AG04449 (cell line): ENCODE measurements at regions not wholly inside any gene's neighbourhood (a gene's known extent, or its start where the extent isn't known, plus 50 kb on each side); places are given as distances from the start of the nearest gene placed in this dataset.

Experiments
- CTCF ChIA-PET: fragments of 350-600 bp; formaldehyde crosslinking; extraction: SDS; loops from one replicate; lab custom pipeline; 2021; ENCODE audit warnings: antibody characterized with exemption; lab: Yijun Ruan, JAX
- POLR2A ChIA-PET: fragments of 400-600, 350-600 bp; formaldehyde crosslinking; extraction: SDS; loops from one replicate; lab custom pipeline; 2020; ENCODE audit warnings: antibody characterized with exemption, inconsistent platforms; lab: Yijun Ruan, JAX
- DNase-seq: peaks from one replicate; pipeline ENCODE4 v3.0.0-alpha.2; 2010; ENCODE audit warnings: low read depth, low spot score
- H3K4me3 ChIP-seq: 2 replicates; pipeline ENCODE4 v1.5.1; 2011; ENCODE audit warnings: low read depth, mild to moderate bottlenecking, control low read depth, low read length
- TF ChIP-seq, protein P1 (sequence below): IDR thresholded peaks from one replicate; pipeline ENCODE4 v1.5.1; 2011; ENCODE audit warnings: mild to moderate bottlenecking, moderate library complexity, low read length, control low read depth, inconsistent platforms; ENCODE audit not compliant: insufficient read depth; ENCODE audit errors: missing control alignments

DNA sequence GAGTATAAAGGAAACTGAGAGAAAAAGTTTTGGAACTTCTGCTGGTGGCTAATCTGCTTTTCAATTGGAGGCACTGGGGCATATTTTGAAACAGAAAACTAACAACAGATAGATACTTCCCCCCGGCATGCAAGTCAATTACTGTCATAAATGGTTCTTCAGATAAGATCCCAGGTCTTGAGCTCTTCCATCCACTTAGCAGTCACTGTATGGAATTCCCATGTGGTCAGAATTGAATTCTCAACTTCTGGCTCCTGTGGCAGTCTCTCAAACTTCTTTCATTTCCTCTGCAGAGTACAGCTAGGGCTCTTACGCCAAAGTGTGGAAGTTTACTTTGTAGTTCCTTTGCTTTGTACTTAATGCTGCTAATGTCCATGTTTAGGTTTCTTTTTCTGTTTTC is 452.2 kb downstream of the IPO8 start:
- CTCF ChIA-PET, result no interaction called here
- H3K4me3 ChIP-seq, result no peak overlapping the region
- TF ChIP-seq, protein P1, sequence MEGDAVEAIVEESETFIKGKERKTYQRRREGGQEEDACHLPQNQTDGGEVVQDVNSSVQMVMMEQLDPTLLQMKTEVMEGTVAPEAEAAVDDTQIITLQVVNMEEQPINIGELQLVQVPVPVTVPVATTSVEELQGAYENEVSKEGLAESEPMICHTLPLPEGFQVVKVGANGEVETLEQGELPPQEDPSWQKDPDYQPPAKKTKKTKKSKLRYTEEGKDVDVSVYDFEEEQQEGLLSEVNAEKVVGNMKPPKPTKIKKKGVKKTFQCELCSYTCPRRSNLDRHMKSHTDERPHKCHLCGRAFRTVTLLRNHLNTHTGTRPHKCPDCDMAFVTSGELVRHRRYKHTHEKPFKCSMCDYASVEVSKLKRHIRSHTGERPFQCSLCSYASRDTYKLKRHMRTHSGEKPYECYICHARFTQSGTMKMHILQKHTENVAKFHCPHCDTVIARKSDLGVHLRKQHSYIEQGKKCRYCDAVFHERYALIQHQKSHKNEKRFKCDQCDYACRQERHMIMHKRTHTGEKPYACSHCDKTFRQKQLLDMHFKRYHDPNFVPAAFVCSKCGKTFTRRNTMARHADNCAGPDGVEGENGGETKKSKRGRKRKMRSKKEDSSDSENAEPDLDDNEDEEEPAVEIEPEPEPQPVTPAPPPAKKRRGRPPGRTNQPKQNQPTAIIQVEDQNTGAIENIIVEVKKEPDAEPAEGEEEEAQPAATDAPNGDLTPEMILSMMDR, result no peak
- POLR2A ChIA-PET, result no interaction called here
- no peak for DNase-seq

DNA sequence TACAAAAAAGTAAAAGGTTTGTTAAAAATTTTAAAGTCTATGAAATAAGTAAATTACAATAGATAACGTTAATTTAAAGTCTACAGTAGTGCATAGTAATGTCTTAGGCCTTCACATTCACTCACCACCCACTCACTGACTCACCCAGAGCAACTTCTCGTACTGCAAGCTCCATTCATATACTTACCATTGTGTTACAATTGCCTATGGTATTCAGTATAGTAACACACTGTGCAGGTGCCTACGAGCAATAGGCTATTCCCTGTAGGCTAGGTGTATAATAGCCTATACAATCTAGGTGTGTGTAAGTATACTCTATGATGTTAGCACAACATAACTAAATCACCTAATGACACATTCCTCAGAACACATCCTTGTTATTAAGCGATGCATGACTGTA is 435.3 kb upstream of the TMTC1 start:
- POLR2A ChIA-PET, result no interaction called here
- DNase-seq, result no peak
- CTCF ChIA-PET, result no interaction called here
- no peak overlapping the region for H3K4me3 ChIP-seq
- TF ChIP-seq, protein P1, result no peak

DNA sequence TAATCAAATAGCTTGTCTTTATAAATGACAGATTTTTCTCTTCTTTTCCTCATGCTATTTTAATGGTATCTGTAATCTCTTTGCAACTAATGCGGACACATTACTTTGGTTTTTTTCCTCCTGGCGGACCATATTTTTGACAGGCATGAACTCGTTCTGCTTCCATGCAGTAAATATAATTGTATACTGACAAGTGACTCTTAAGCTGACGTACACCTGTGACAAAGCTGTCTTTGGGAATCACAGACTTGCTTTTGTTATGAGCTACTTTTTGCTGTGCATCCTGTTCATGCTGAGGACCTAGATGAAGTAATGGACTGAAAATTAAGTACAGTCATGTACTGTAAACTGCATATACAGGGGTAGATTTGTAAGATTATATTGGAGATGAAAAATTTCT is 434.3 kb upstream of the TMTC1 start:
- POLR2A ChIA-PET, result no interaction called here
- no peak for DNase-seq
- H3K4me3 ChIP-seq, result no peak overlapping the region
- CTCF ChIA-PET, result no interaction called here
- TF ChIP-seq, protein P1, result no peak

DNA sequence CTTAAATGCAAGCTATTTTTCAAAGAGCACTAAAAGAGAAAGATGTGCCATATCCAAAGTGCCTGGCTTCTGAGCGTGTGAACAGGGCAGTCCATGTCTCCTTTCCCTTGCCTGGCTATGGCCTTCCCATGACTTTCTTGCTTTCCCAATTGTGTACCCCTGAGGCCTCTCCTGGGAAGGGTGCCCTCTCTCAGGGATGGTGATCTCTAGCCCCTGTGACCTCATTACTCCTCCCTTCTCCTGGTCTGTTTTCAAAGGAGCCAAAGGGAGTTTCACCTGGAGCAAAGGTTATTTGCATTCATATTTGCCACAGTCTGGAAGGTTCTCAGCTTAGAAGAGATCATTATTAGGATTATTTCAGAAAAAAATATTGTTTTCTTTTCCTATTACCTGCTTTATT is 429.4 kb upstream of the TMTC1 start:
- no peak for DNase-seq
- CTCF ChIA-PET, result no interaction called here
- no peak overlapping the region for H3K4me3 ChIP-seq
- TF ChIP-seq, protein P1, result no peak
- POLR2A ChIA-PET, result no interaction called here

DNA sequence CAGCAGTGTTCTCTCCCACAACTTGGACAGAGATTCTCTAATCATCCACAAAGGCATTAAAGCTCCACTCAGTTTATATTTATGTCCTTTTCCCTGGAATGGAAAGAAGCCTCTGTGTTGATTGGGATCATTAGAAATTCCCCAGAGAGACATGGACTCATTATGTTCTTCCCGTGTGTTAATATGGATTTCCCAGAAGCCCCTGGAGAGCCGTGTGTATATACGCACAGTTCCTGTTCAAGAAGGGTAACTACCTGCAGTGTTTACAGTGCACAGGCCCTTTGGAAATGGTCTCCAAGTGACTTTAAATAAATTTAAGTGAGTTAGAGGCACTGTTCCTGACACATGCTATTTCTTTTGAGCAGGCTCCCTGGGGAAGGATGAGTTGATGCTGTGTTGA is 428.0 kb upstream of the TMTC1 start:
- ChIA-PET CTCF (no interaction called here), POLR2A (no interaction called here)
- H3K4me3 ChIP-seq, result no peak overlapping the region
- no peak for DNase-seq
- TF ChIP-seq, protein P1, result no peak

DNA sequence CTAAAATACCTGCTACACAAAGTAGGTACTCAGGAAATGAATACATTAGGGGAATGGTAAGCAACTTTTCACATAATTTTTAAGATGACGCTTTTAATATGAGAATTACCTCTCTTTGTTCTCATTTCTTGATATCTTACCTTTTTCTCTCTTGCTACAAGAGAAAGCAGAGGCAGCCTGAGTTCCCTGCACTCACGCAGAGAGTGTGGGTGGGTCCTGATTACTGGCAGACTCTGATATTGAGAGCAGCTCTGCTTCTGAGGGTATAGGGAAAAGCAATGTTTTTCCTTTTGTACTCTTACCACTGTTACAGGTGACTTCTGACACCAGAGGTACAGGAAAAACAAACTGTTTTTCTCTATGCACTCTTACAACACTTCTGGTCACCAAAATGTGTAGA is 420.2 kb upstream of the TMTC1 start:
- POLR2A ChIA-PET, result no interaction called here
- TF ChIP-seq, protein P1, result no peak
- H3K4me3 ChIP-seq, result no peak overlapping the region
- DNase-seq, result no peak
- CTCF ChIA-PET, result no interaction called here
